GM19351 (cell line): ENCODE measurements at regions not wholly inside any gene's neighbourhood (a gene's known extent, or its start where the extent isn't known, plus 50 kb on each side); places are given as distances from the start of the nearest gene placed in this dataset.
"Not testable (repeated sequence)": the region's sequence is repeated elsewhere in the genome, so short reads cannot be mapped to it uniquely, and the experiment has no call there.

Experiments
- ATAC-seq: cut with Tn5 transposase; IDR thresholded peaks from one replicate; pipeline ENCODE4 v1.9.1; 2021; ENCODE audit warnings: mild to moderate bottlenecking, moderate library complexity; ENCODE audit not compliant: unreplicated experiment

- no peak for ATAC-seq
These were observed 329.3 kb downstream of the GPD2 start for GRCh38 chr2:156765450-156765849.

GRCh38 chr2:156769802-156770201 lies 333.6 kb downstream of the GPD2 start:
- ATAC-seq: no peak

- no peak for ATAC-seq
These were observed 342.7 kb downstream of the GPD2 start for GRCh38 chr2:156778916-156779315.

- ATAC-seq: no peak
These were observed 343.4 kb downstream of the GPD2 start for GRCh38 chr2:156779416-156780120.

- not testable (repeated sequence) for ATAC-seq
These were observed 345.5 kb downstream of the GPD2 start for GRCh38 chr2:156781677-156782076.

- no peak for ATAC-seq
These were observed 348.0 kb downstream of the GPD2 start for GRCh38 chr2:156784020-156784701.

- no peak for ATAC-seq
These were observed 351.3 kb downstream of the GPD2 start for GRCh38 chr2:156787517-156787916.

- ATAC-seq: no peak
These were observed 354.3 kb downstream of the GPD2 start for GRCh38 chr2:156790343-156791037.

GRCh38 chr2:156792242-156792840 lies 356.2 kb downstream of the GPD2 start:
- ATAC-seq: no peak

- ATAC-seq: no peak
These were observed 361.7 kb downstream of the GPD2 start for GRCh38 chr2:156797832-156798231.

- ATAC-seq: no peak
These were observed 364.0 kb downstream of the GPD2 start for GRCh38 chr2:156800065-156800653.

- no peak for ATAC-seq
These were observed 364.7 kb downstream of the GPD2 start for GRCh38 chr2:156800781-156801361.

- ATAC-seq: no peak
These were observed 367.1 kb downstream of the GPD2 start for GRCh38 chr2:156803243-156803642.

- ATAC-seq: no peak
These were observed 367.8 kb downstream of the GPD2 start for GRCh38 chr2:156803967-156804366.

GRCh38 chr2:156810094-156810493 lies 373.9 kb downstream of the GPD2 start:
- ATAC-seq: no peak

- ATAC-seq: no peak
These were observed 376.3 kb downstream of the GPD2 start for GRCh38 chr2:156812496-156812895.

- ATAC-seq: no peak
These were observed 381.3 kb downstream of the GPD2 start for GRCh38 chr2:156817430-156817829.

- ATAC-seq: no peak
These were observed 382.0 kb downstream of the GPD2 start for GRCh38 chr2:156818221-156818620.

GRCh38 chr2:156818944-156819343 lies 382.8 kb downstream of the GPD2 start:
- ATAC-seq: no peak

GRCh38 chr2:156826341-156826933 lies 390.3 kb downstream of the GPD2 start:
- no peak for ATAC-seq
